ENCODE measurements at regions not wholly inside any gene's neighbourhood (a gene's known extent, or its start where the extent isn't known, plus 50 kb on each side); places are given as distances from the start of the nearest gene placed in this dataset.

DNA sequence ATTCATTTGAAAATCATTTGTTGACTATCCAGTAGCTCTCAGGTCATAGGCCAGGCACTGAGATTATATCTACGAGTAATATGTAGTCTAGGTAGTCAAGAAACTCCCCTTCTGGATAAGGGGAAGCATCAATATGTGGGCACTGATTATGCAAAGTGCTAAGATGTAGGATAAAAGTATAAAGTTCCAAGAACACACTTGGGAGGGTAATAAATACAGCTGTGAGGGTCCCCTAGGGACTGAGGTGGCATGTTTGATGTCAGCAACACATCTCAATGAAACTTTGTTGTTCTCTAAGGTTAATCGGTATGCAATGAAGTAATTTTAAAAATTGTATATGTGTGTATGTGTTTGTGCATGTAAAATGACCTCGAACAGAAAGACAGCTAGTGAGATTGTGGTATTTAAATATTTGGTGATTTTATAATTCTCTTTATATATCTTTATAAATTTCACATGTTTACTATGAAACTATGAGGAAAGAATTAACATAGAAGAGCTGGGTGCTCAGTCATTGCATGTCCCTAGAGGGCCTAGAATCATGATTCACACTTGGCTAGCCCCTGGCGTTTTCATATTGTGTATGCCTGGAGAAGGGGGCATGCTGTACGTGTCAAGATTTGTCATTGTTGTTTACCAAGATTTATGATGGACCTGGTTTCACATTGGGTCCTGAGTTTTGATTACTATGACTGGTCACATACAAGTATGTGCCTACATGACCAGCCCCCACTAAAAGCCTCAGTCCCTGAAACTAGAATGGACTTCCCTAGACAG, 140.1 kb upstream of the DUSP10 start:
- Histone ChIP-seq H3K79me2 (ENCODE audit: control insufficient read depth in 1 of 2, insufficient read depth in 2 of 2, low read length in 2 of 2) (no peaks in the 10 kb centered on the region), H4K8ac (ENCODE audit: extremely low read depth, insufficient read depth, low read length) (no peak overlapping the region), H3K4me3 (ENCODE audit: extremely low read depth in 1 of 4, insufficient read depth in 2 of 4, low read depth in 3 of 4, low read length in 4 of 4) (no peak overlapping the region), H3K36me3 (ENCODE audit: control insufficient read depth in 2 of 4, insufficient read depth in 4 of 4, low read length in 3 of 4) (no peaks in the 10 kb centered on the region), H2AK5ac (ENCODE audit: low read depth, low read length) (no peak overlapping the region), H2BK5ac (ENCODE audit: low read depth, low read length) (no peak overlapping the region), H3K4ac (replicated peaks; ENCODE audit: insufficient read length, low read depth, low read length) (no peak overlapping the region), H3K79me1 (ENCODE audit: low read depth, low read length) (no peaks in the 10 kb centered on the region), H3K56ac (replicated peaks; ENCODE audit: insufficient read length, low read depth, low read length) (no peak overlapping the region), H3K23me2 (ENCODE audit: low read depth, low read length) (no peaks in the 10 kb centered on the region), H4K20me1 (replicated peaks in 1 of 2; ENCODE audit: control insufficient read depth in 1 of 2, insufficient read depth in 2 of 2, low read length in 2 of 2) (no peaks in the 10 kb centered on the region), H3K18ac (ENCODE audit: extremely low read depth, low read length) (no peak overlapping the region), H2BK120ac (replicated peaks; ENCODE audit: low read depth, low read length) (no peak overlapping the region), H3K14ac (ENCODE audit: insufficient read length) (no peak overlapping the region), H4K91ac (replicated peaks; ENCODE audit: insufficient read length, low read length) (no peak overlapping the region), H2BK15ac (ENCODE audit: low read length) (no peak overlapping the region), H3K23ac (ENCODE audit: insufficient read length) (no peak overlapping the region), H3K27me3 (replicated peaks in 1 of 4; ENCODE audit: control insufficient read depth in 3 of 4, extremely low read depth in 1 of 4, insufficient read depth in 3 of 4, low read length in 3 of 4) (no peaks in the 10 kb centered on the region), H3K9ac (replicated peaks in 1 of 4; ENCODE audit: extremely low read depth in 1 of 4, low read depth in 3 of 4, low read length in 3 of 4) (no peak overlapping the region), H2BK20ac (ENCODE audit: low read length) (no peak overlapping the region), H3K27ac (ENCODE audit: low read depth, low read length) (no peak overlapping the region), H4K5ac (ENCODE audit: insufficient read length, low read depth, low read length) (no peak overlapping the region), H3K4me2 (ENCODE audit: insufficient read depth in 1 of 2, low read depth in 2 of 2, low read length in 2 of 2) (no peak overlapping the region), H3K9me3 (ENCODE audit: insufficient read depth in 2 of 2, low read depth in 1 of 2, low read length in 1 of 2) (no peaks in the 10 kb centered on the region), H2BK12ac (ENCODE audit: low read depth, low read length) (no peak overlapping the region), H2AFZ (ENCODE audit: low read length) (no peak overlapping the region), H3K4me1 (replicated peaks in 1 of 4; ENCODE audit: control insufficient read depth in 3 of 4, insufficient read depth in 4 of 4, low read length in 3 of 4) (no peaks in the 10 kb centered on the region)
- ChIA-PET CTCF (ENCODE audit: partially characterized antibody) (no interaction called here), POLR2A (ENCODE audit: partially characterized antibody) (no interaction called here)
- WGBS, 2 experiments (ENCODE audit: extremely low coverage in 1 of 2, insufficient coverage in 1 of 2, insufficient read length in 1 of 2, insufficient replicate concordance in 2 of 2, low coverage in 1 of 2, low lambda C conversion rate in 2 of 2, missing lambda C conversion rate in 1 of 2): 84% methylated on average over 5 of the region's 5 CpGs; no CpG with 5 or more reads in 1 of the 2 experiments
- no peak for DNase-seq (ENCODE audit: low read depth in 1 of 2, low spot score in 2 of 2)
- no peak for FAIRE-seq
- no peak for TF ChIP-seq RXRA (IDR thresholded peaks at IDR 0.05; ENCODE audit: insufficient read depth, low read depth, low read length)
- no peak for TF ChIP-seq SP2 (IDR thresholded peaks at IDR 0.05; ENCODE audit: low read length)
- TF ChIP-seq CHD1 (IDR thresholded peaks at IDR 0.05; ENCODE audit: low read depth, low read length): no peak
- TF ChIP-seq HDAC2 (IDR thresholded peaks at IDR 0.05; ENCODE audit: borderline replicate concordance in 1 of 2, low read depth in 2 of 2, low read length in 2 of 2): no peak
- TF ChIP-seq RBBP5 (IDR thresholded peaks at IDR 0.05; ENCODE audit: borderline replicate concordance, low read depth, low read length): no peak
- TF ChIP-seq EZH2 (IDR thresholded peaks at IDR 0.05; ENCODE audit: low read depth, low read length, severe bottlenecking): no peak
- no peak for TF ChIP-seq CREB1 (IDR thresholded peaks at IDR 0.05)
- TF ChIP-seq CBX5 (IDR thresholded peaks at IDR 0.05; ENCODE audit: low read depth, low read length): no peak
- no peak for TF ChIP-seq TEAD4 (IDR thresholded peaks at IDR 0.05; ENCODE audit: low read depth, low read length)
- TF ChIP-seq KDM4A (IDR thresholded peaks at IDR 0.05; ENCODE audit: low read depth, low read length, severe bottlenecking): no peak
- TF ChIP-seq JUN (IDR thresholded peaks at IDR 0.05; ENCODE audit: low read depth, low read length): no peak
- no peak for TF ChIP-seq POLR2AphosphoS5 (IDR thresholded peaks at IDR 0.05; ENCODE audit: low read depth, low read length)
- no peak for TF ChIP-seq SAP30 (IDR thresholded peaks at IDR 0.05; ENCODE audit: insufficient read depth, insufficient replicate concordance, low read length)
- no peak for TF ChIP-seq PHF8 (conservative IDR thresholded peaks at IDR 0.05; ENCODE audit: low read depth, low read length)

Measured in H1 (cell line).